T-helper 17 cell (primary cell): ENCODE measurements at regions not wholly inside any gene's neighbourhood (a gene's known extent, or its start where the extent isn't known, plus 50 kb on each side); places are given as distances from the start of the nearest gene placed in this dataset.

Experiments
- ATAC-seq: fragments of 150-1000 bp; cut with Tn5 transposase; 2 replicates; pipeline ENCODE4 v1.10.0; 2021; ENCODE audit warnings: mild to moderate bottlenecking, moderate library complexity
- DNase-seq, 3 donors: peaks; one replicate each; pipeline versions ENCODE4 v3.0.0 to v3.0.0-alpha.2; 2020 to 2021
- H3K9me3 ChIP-seq: one replicate; pipeline ENCODE4 v1.7.0; 2013; ENCODE audit warnings: low read length, mild to moderate bottlenecking; ENCODE audit not compliant: control insufficient read depth, poor library complexity, severe bottlenecking
- H3K27ac Mint-ChIP-seq: one replicate; pipeline ENCODE4 v1.8.0; 2022; ENCODE audit warnings: mild to moderate bottlenecking, moderate library complexity, mixed read lengths
- H3K27me3 Mint-ChIP-seq: one replicate; pipeline ENCODE4 v1.8.0; 2022; ENCODE audit warnings: mixed read lengths
- H3K36me3 Mint-ChIP-seq: one replicate; pipeline ENCODE4 v1.8.0; 2022; ENCODE audit warnings: low read depth, mixed read lengths
- H3K4me1 Mint-ChIP-seq: one replicate; pipeline ENCODE4 v1.8.0; 2022; ENCODE audit warnings: mild to moderate bottlenecking, mixed read lengths
- H3K4me3 Mint-ChIP-seq: one replicate; pipeline ENCODE4 v1.8.0; 2022; ENCODE audit warnings: mild to moderate bottlenecking, moderate library complexity, mixed read lengths

- Mint-ChIP-seq H3K27me3 (no peaks in the 10 kb centered on the region), H3K4me1 (no peaks in the 10 kb centered on the region), H3K27ac (no peak overlapping the region), H3K36me3 (no peaks in the 10 kb centered on the region), H3K4me3 (no peak overlapping the region)
- ATAC-seq, result no peak
- H3K9me3 ChIP-seq, result no peaks in the 10 kb centered on the region
- no peak for DNase-seq
Observed at GRCh38 chr2:49294225-49294624, 139.9 kb upstream of the FSHR start.

GRCh38 chr2:49291619-49292018 is 137.3 kb upstream of the FSHR start:
- DNase-seq, result no peak
- no peak overlapping the region for H3K27ac Mint-ChIP-seq
- H3K36me3 Mint-ChIP-seq, result no peaks in the 10 kb centered on the region
- no peaks in the 10 kb centered on the region for H3K4me1 Mint-ChIP-seq
- H3K4me3 Mint-ChIP-seq, result no peak overlapping the region
- no peaks in the 10 kb centered on the region for H3K27me3 Mint-ChIP-seq
- ATAC-seq, result no peak
- no peaks in the 10 kb centered on the region for H3K9me3 ChIP-seq

GRCh38 chr2:49289711-49290110 is 135.4 kb upstream of the FSHR start:
- no peaks in the 10 kb centered on the region for H3K27me3 Mint-ChIP-seq
- DNase-seq (no peak), ATAC-seq (no peak)
- no peak overlapping the region for H3K4me3 Mint-ChIP-seq
- H3K27ac Mint-ChIP-seq, result no peak overlapping the region
- no peaks in the 10 kb centered on the region for H3K36me3 Mint-ChIP-seq
- no peaks in the 10 kb centered on the region for H3K4me1 Mint-ChIP-seq
- no peaks in the 10 kb centered on the region for H3K9me3 ChIP-seq

GRCh38 chr2:49288902-49289700 is 134.8 kb upstream of the FSHR start:
- Mint-ChIP-seq H3K27me3 (no peaks in the 10 kb centered on the region), H3K36me3 (no peaks in the 10 kb centered on the region), H3K4me3 (no peak overlapping the region), H3K4me1 (no peaks in the 10 kb centered on the region), H3K27ac (no peak overlapping the region)
- DNase-seq (no peak), ATAC-seq (no peak)
- H3K9me3 ChIP-seq, result no peaks in the 10 kb centered on the region

- no peaks in the 10 kb centered on the region for H3K9me3 ChIP-seq
- H3K4me1 Mint-ChIP-seq, result no peaks in the 10 kb centered on the region
- H3K4me3 Mint-ChIP-seq, result no peak overlapping the region
- H3K27me3 Mint-ChIP-seq, result no peaks in the 10 kb centered on the region
- no peak overlapping the region for H3K27ac Mint-ChIP-seq
- no peaks in the 10 kb centered on the region for H3K36me3 Mint-ChIP-seq
- no peak for DNase-seq
- ATAC-seq, result no peak
Observed at GRCh38 chr2:49288113-49288705, 133.9 kb upstream of the FSHR start.

GRCh38 chr2:49286726-49287125 is 132.4 kb upstream of the FSHR start:
- ATAC-seq (no peak), DNase-seq (no peak)
- no peaks in the 10 kb centered on the region for H3K4me1 Mint-ChIP-seq
- no peak overlapping the region for H3K27ac Mint-ChIP-seq
- H3K4me3 Mint-ChIP-seq, result no peak overlapping the region
- H3K27me3 Mint-ChIP-seq, result no peaks in the 10 kb centered on the region
- no peaks in the 10 kb centered on the region for H3K9me3 ChIP-seq
- H3K36me3 Mint-ChIP-seq, result no peaks in the 10 kb centered on the region

GRCh38 chr2:49286045-49286444 is 131.7 kb upstream of the FSHR start:
- H3K9me3 ChIP-seq, result no peaks in the 10 kb centered on the region
- DNase-seq (no peak), ATAC-seq (no peak)
- H3K4me1 Mint-ChIP-seq, result no peaks in the 10 kb centered on the region
- H3K27me3 Mint-ChIP-seq, result no peaks in the 10 kb centered on the region
- H3K36me3 Mint-ChIP-seq, result no peaks in the 10 kb centered on the region
- no peak overlapping the region for H3K27ac Mint-ChIP-seq
- H3K4me3 Mint-ChIP-seq, result no peak overlapping the region

- no peak overlapping the region for H3K4me3 Mint-ChIP-seq
- no peaks in the 10 kb centered on the region for H3K4me1 Mint-ChIP-seq
- no peak for ATAC-seq
Observed at GRCh38 chr2:49278561-49278960, 124.2 kb upstream of the FSHR start.

GRCh38 chr2:49278141-49278540 is 123.8 kb upstream of the FSHR start:
- H3K4me3 Mint-ChIP-seq, result no peak overlapping the region
- no peak for DNase-seq
- no peaks in the 10 kb centered on the region for H3K4me1 Mint-ChIP-seq
- no peaks in the 10 kb centered on the region for H3K27me3 Mint-ChIP-seq
- H3K36me3 Mint-ChIP-seq, result no peaks in the 10 kb centered on the region
- no peak overlapping the region for H3K27ac Mint-ChIP-seq
- no peak for ATAC-seq
- no peaks in the 10 kb centered on the region for H3K9me3 ChIP-seq

More at GRCh38 chr2:49278561-49278960, 124.2 kb upstream of the FSHR start:
- H3K27me3 Mint-ChIP-seq, result no peaks in the 10 kb centered on the region
- no peak overlapping the region for H3K27ac Mint-ChIP-seq
- DNase-seq, result no peak
- no peaks in the 10 kb centered on the region for H3K9me3 ChIP-seq
- H3K36me3 Mint-ChIP-seq, result no peaks in the 10 kb centered on the region

- ATAC-seq (no peak), DNase-seq (no peak)
- H3K4me3 Mint-ChIP-seq, result no peak overlapping the region
- H3K27me3 Mint-ChIP-seq, result no peaks in the 10 kb centered on the region
- no peak overlapping the region for H3K27ac Mint-ChIP-seq
- no peaks in the 10 kb centered on the region for H3K9me3 ChIP-seq
- no peaks in the 10 kb centered on the region for H3K4me1 Mint-ChIP-seq
- H3K36me3 Mint-ChIP-seq, result no peaks in the 10 kb centered on the region
Observed at GRCh38 chr2:49271060-49271606, 116.8 kb upstream of the FSHR start.

GRCh38 chr2:49270091-49270490 is 115.8 kb upstream of the FSHR start:
- Mint-ChIP-seq H3K27ac (no peak overlapping the region), H3K4me1 (no peaks in the 10 kb centered on the region), H3K36me3 (no peaks in the 10 kb centered on the region), H3K27me3 (no peaks in the 10 kb centered on the region), H3K4me3 (no peak overlapping the region)
- DNase-seq, result no peak
- ATAC-seq, result no peak
- no peaks in the 10 kb centered on the region for H3K9me3 ChIP-seq

- no peaks in the 10 kb centered on the region for H3K27me3 Mint-ChIP-seq
- H3K36me3 Mint-ChIP-seq, result no peaks in the 10 kb centered on the region
- DNase-seq (no peak), ATAC-seq (no peak)
- no peaks in the 10 kb centered on the region for H3K9me3 ChIP-seq
- no peaks in the 10 kb centered on the region for H3K4me1 Mint-ChIP-seq
- no peak overlapping the region for H3K27ac Mint-ChIP-seq
- H3K4me3 Mint-ChIP-seq, result no peak overlapping the region
Observed at GRCh38 chr2:49265471-49265870, 111.2 kb upstream of the FSHR start.

GRCh38 chr2:49262801-49263560 is 108.7 kb upstream of the FSHR start:
- DNase-seq, result no peak
- Mint-ChIP-seq H3K36me3 (no peaks in the 10 kb centered on the region), H3K27ac (no peak overlapping the region), H3K27me3 (no peaks in the 10 kb centered on the region), H3K4me1 (no peaks in the 10 kb centered on the region), H3K4me3 (no peak overlapping the region)
- no peak for ATAC-seq
- H3K9me3 ChIP-seq, result no peaks in the 10 kb centered on the region
